ENCODE measurements at regions not wholly inside any gene's neighbourhood (a gene's known extent, or its start where the extent isn't known, plus 50 kb on each side); places are given as distances from the start of the nearest gene placed in this dataset.

DNA sequence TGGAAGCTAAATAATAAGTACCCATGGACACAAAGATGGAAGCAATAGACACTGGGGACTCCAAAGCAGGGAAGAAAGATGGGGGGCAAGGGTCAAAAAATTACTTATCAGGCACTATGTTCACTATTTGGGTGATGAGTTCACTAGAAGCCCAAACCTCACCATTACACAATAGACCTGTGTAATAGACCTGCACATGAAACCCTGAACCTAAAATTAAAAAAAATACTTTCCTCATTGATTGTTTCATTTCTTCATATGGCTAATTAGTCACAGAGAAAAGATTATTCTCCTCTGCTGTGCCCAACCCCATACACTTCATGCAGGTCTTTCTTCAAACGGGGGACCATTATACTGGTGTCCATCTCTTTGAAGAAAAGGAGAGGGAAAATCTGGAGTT, 213.0 kb upstream of the DTNBP1 start:
- H3K27me3 Mint-ChIP-seq: no peaks in the 10 kb centered on the region
- no peak overlapping the region for H3K4me3 Mint-ChIP-seq
- H3K27ac Mint-ChIP-seq: peak overlapping the region; percentile 62
- no peaks in the 10 kb centered on the region for H3K36me3 Mint-ChIP-seq (ENCODE audit: low read depth)
- intact Hi-C loops (cut with micrococcal nuclease): loop anchor here (5.0 kb wide), 1 partner anchor 252 kb away; the partner anchor contains the start of gene MYLIP
- peaks cover 64% of the 10 kb centered on the region for H3K4me1 Mint-ChIP-seq (ENCODE audit: low read depth)
- H3K9me3 Mint-ChIP-seq: no peaks in the 10 kb centered on the region

- peaks cover 63% of the 10 kb centered on the region for H3K4me1 Mint-ChIP-seq (ENCODE audit: low read depth)
- H3K4me3 Mint-ChIP-seq: no peak overlapping the region
- H3K9me3 Mint-ChIP-seq: no peaks in the 10 kb centered on the region
- intact Hi-C loops (cut with micrococcal nuclease): loop anchor here (5.0 kb wide), 1 partner anchor 252 kb away; the partner anchor contains the start of gene MYLIP
- no peaks in the 10 kb centered on the region for H3K27me3 Mint-ChIP-seq
- H3K36me3 Mint-ChIP-seq (ENCODE audit: low read depth): no peaks in the 10 kb centered on the region
- H3K27ac Mint-ChIP-seq: peak overlapping the region; percentile 17
These were observed 212.0 kb upstream of the DTNBP1 start for GRCh38 chr6:15874821-15875220.

DNA sequence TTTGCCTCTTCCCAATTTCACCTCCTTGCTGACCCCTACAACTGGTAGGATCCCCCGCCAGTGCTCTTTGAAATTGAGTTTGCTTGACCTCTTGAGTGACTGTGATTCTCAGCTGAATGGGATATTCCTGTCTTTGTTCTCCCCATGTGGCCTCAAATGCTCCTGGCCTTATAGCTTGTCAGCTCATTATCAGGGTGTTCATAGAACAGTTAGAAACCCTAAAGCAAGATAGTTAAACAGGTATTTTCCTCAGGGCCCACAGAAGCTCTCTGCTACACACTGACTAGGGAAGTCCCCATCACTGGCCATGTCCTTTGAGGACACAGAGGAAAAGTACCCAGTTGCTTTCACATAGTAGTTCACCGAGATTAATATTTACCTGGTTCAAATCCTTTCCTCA, 211.5 kb upstream of the DTNBP1 start:
- H3K36me3 Mint-ChIP-seq (ENCODE audit: low read depth): no peaks in the 10 kb centered on the region
- peak overlapping the region; percentile 17 for H3K27ac Mint-ChIP-seq
- peaks cover 58% of the 10 kb centered on the region for H3K4me1 Mint-ChIP-seq (ENCODE audit: low read depth)
- no peaks in the 10 kb centered on the region for H3K9me3 Mint-ChIP-seq
- no peaks in the 10 kb centered on the region for H3K27me3 Mint-ChIP-seq
- H3K4me3 Mint-ChIP-seq: no peak overlapping the region
- intact Hi-C loops (cut with micrococcal nuclease): no loop called here

GRCh38 chr6:15872241-15873103, 209.6 kb upstream of the DTNBP1 start:
- Mint-ChIP-seq H3K4me3 (no peak overlapping the region), H3K27ac (peak overlapping the region; percentile 39), H3K27me3 (no peaks in the 10 kb centered on the region), H3K9me3 (no peaks in the 10 kb centered on the region), H3K4me1 (ENCODE audit: low read depth) (peaks cover 41% of the 10 kb centered on the region), H3K36me3 (ENCODE audit: low read depth) (no peaks in the 10 kb centered on the region)
- intact Hi-C loops (cut with micrococcal nuclease): no loop called here

GRCh38 chr6:15871276-15871675, 208.4 kb upstream of the DTNBP1 start:
- Mint-ChIP-seq H3K9me3 (no peaks in the 10 kb centered on the region), H3K36me3 (ENCODE audit: low read depth) (no peaks in the 10 kb centered on the region), H3K27me3 (no peaks in the 10 kb centered on the region), H3K4me3 (no peak overlapping the region), H3K4me1 (ENCODE audit: low read depth) (peaks cover 29% of the 10 kb centered on the region), H3K27ac (peak overlapping the region; percentile 8)
- intact Hi-C loops (cut with micrococcal nuclease): no loop called here

DNA sequence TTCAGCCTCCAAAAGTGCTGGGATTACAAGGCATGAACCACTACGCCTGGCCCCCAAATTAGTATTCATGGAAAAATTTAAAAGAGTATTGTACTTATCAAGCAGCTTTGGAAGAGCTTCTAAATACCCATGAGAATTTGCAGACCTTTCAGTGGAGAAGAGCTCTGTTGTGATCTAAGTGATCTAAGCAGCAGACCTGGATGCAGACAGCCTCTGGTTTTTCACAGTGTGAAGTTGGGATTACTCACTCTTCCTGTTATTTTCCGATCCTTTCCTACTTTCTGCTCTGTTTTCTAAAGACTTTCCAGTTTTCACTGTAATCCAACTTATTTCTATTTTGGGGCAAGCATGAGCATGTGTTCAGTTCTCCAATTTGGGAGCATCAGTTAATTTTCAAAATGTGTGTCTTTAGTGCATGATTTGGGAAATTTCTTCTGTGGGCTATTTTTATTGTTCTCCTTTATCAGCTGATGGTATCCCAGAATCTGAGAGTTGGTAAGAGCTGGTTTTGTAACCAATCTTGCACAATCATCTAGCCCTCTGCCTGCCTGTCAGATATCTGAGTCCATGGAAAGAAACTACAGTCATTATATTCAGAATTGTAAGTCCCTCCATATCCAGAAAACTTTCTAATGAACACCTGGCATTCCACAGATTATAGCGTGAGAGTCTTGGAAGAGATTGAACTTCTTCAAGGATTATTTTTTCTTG, 207.7 kb upstream of the DTNBP1 start:
- Mint-ChIP-seq H3K27me3 (no peaks in the 10 kb centered on the region), H3K9me3 (no peaks in the 10 kb centered on the region), H3K27ac (no peak overlapping the region), H3K4me3 (no peak overlapping the region), H3K4me1 (ENCODE audit: low read depth) (peaks cover 25% of the 10 kb centered on the region), H3K36me3 (ENCODE audit: low read depth) (no peaks in the 10 kb centered on the region)
- intact Hi-C loops (cut with micrococcal nuclease): no loop called here

DNA sequence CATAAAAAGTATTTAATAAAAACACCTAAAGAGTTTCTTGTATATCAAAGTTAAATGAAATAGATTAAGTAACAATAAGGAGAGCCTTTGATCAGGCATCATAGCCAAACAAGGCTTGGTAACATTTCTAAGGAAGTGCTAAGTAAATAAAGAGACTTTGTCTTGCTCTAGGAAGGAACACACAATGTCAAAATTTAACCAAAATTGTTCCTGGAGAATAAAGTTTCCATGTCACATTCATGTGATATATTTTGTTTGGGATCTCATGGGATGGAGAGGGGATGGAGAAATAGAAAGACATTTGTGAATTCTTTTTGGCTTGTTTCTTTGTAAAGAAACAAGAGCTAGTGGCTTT, 201.9 kb upstream of the DTNBP1 start:
- intact Hi-C loops (cut with micrococcal nuclease): no loop called here
- Mint-ChIP-seq H3K4me1 (ENCODE audit: low read depth) (peaks cover 6% of the 10 kb centered on the region), H3K27ac (no peak overlapping the region), H3K27me3 (no peaks in the 10 kb centered on the region), H3K9me3 (no peaks in the 10 kb centered on the region), H3K4me3 (no peak overlapping the region), H3K36me3 (ENCODE audit: low read depth) (no peaks in the 10 kb centered on the region)

DNA sequence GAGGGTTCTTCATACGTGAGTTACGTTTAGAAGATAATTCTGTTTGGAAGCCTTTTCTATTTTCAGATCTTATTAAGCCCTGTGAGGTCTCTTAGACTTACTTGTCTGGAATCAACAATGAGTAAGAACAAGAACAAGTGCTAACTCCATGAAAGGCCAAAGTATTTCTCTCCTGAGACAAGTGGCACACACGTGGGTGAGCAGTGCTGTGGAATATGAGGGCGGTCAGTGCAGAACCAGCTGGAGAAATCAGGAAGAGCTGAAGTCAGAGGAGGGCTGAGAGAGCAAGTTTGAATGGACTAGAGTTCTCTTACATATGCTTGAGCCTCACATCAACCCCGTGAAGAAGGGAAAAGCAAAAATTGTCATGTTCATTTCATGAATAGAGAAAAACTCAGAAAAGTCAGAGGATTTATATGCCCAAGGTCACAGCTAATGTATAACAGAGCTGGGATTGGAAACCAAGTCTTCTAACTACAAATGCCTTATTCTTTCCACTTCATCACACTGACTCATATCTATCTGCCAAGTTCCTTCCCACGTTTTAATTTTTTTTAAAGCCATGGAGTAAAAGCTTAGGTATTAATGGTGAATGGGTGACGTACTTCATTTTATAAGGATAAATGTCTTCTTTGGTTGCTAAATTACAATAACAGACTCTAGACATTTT, 201.3 kb upstream of the DTNBP1 start:
- Mint-ChIP-seq H3K4me1 (ENCODE audit: low read depth) (peaks cover 6% of the 10 kb centered on the region), H3K9me3 (no peaks in the 10 kb centered on the region), H3K4me3 (no peak overlapping the region), H3K27me3 (no peaks in the 10 kb centered on the region), H3K36me3 (ENCODE audit: low read depth) (no peaks in the 10 kb centered on the region), H3K27ac (no peak overlapping the region)
- intact Hi-C loops (cut with micrococcal nuclease): no loop called here

DNA sequence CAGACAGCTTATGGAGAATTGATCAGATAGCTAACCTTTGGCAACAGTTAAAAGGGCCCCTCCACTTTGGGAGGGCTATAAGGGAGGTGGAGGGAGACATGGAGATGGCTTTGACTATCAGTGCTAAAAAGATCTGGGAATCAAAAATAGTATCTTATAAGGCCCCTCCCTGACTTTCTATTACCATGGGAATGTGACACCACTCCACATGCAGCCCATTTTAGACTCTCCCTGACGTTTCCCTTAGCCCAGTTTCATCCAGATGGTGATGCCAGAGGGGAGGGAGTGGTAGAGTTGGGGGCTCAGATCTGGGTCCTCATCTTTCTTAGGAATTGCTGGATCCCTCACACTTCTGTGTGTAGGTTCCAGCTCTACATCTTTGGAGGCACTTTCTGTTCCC, 200.0 kb upstream of the DTNBP1 start:
- Mint-ChIP-seq H3K27me3 (no peaks in the 10 kb centered on the region), H3K9me3 (no peaks in the 10 kb centered on the region), H3K4me3 (no peak overlapping the region), H3K36me3 (ENCODE audit: low read depth) (no peaks in the 10 kb centered on the region), H3K27ac (no peak overlapping the region), H3K4me1 (ENCODE audit: low read depth) (peaks cover 6% of the 10 kb centered on the region)
- intact Hi-C loops (cut with micrococcal nuclease): no loop called here

- H3K4me3 Mint-ChIP-seq: no peak overlapping the region
- no peaks in the 10 kb centered on the region for H3K9me3 Mint-ChIP-seq
- intact Hi-C loops (cut with micrococcal nuclease): no loop called here
- no peaks in the 10 kb centered on the region for H3K27me3 Mint-ChIP-seq
- no peak overlapping the region for H3K27ac Mint-ChIP-seq
- H3K4me1 Mint-ChIP-seq (ENCODE audit: low read depth): peaks cover 6% of the 10 kb centered on the region
- no peaks in the 10 kb centered on the region for H3K36me3 Mint-ChIP-seq (ENCODE audit: low read depth)
These were observed 198.7 kb upstream of the DTNBP1 start for GRCh38 chr6:15861486-15861885.

- H3K27ac Mint-ChIP-seq: no peak overlapping the region
- H3K4me1 Mint-ChIP-seq (ENCODE audit: low read depth): peaks cover 13% of the 10 kb centered on the region
- no peak overlapping the region for H3K4me3 Mint-ChIP-seq
- intact Hi-C loops (cut with micrococcal nuclease): no loop called here
- H3K36me3 Mint-ChIP-seq (ENCODE audit: low read depth): no peaks in the 10 kb centered on the region
- H3K27me3 Mint-ChIP-seq: no peaks in the 10 kb centered on the region
- peaks cover 12% of the 10 kb centered on the region for H3K9me3 Mint-ChIP-seq
These were observed 192.2 kb upstream of the DTNBP1 start for GRCh38 chr6:15854826-15855710.

- H3K27ac Mint-ChIP-seq: no peak overlapping the region
- H3K36me3 Mint-ChIP-seq (ENCODE audit: low read depth): no peaks in the 10 kb centered on the region
- peaks cover 12% of the 10 kb centered on the region for H3K9me3 Mint-ChIP-seq
- H3K4me1 Mint-ChIP-seq (ENCODE audit: low read depth): peaks cover 13% of the 10 kb centered on the region
- no peak overlapping the region for H3K4me3 Mint-ChIP-seq
- intact Hi-C loops (cut with micrococcal nuclease): no loop called here
- no peaks in the 10 kb centered on the region for H3K27me3 Mint-ChIP-seq
These were observed 191.6 kb upstream of the DTNBP1 start for GRCh38 chr6:15854378-15854777.

DNA sequence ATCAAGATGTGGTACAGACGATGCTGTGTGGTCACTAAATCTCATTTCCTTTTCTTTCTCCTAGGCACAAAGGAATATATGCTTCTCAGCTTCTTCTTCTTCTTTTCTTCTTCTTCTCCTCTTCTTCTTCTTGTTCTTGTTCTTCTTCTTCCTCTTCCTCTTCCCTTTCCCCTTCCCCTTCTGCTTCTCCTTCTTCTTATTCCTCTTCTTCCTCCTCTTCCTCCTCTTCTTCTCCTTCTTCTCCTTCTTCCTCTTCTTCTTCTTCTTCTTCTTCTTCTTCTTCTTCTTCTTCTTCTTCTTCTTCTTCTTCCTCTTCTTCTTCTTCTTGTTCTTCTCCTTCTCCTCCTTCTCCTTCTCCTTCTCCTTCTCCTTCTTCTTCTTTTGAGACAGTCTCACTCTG, 190.4 kb upstream of the DTNBP1 start:
- peaks cover 12% of the 10 kb centered on the region for H3K9me3 Mint-ChIP-seq
- peak overlapping the region; percentile 43 for H3K27ac Mint-ChIP-seq
- peaks cover 13% of the 10 kb centered on the region for H3K4me1 Mint-ChIP-seq (ENCODE audit: low read depth)
- H3K36me3 Mint-ChIP-seq (ENCODE audit: low read depth): no peaks in the 10 kb centered on the region
- H3K4me3 Mint-ChIP-seq: no peak overlapping the region
- intact Hi-C loops (cut with micrococcal nuclease): no loop called here
- H3K27me3 Mint-ChIP-seq: no peaks in the 10 kb centered on the region

Data from dendritic cell treated with granulocyte-macrophage colony-stimulating factor and Interleukin-4, amounts not matched to agents 40 ng/mL and 50 ng/mL, for 4 days (primary cell).